ENCODE measurements at regions not wholly inside any gene's neighbourhood (a gene's known extent, or its start where the extent isn't known, plus 50 kb on each side); places are given as distances from the start of the nearest gene placed in this dataset.

GRCh38 chr6:158255989-158256601 lies 56.2 kb upstream of the TULP4 start:
- peaks cover 18% of the 10 kb centered on the region for H4K20me1 ChIP-seq (ENCODE audit: insufficient read depth, low read length)
- no peaks in the 10 kb centered on the region for H3K36me3 ChIP-seq (ENCODE audit: insufficient read depth, low read length)
- no peak overlapping the region for H3K4me3 ChIP-seq (ENCODE audit: insufficient read depth, low read length)
- no peak overlapping the region for H3K27ac ChIP-seq (ENCODE audit: low read depth, low read length)
- H3K9me3 ChIP-seq (ENCODE audit: low read depth, low read length), result no peaks in the 10 kb centered on the region
- no peak for DNase-seq (ENCODE audit: insufficient read length, low spot score, missing footprints)
- H3K79me2 ChIP-seq (ENCODE audit: insufficient read depth, low read length), result peaks cover 74% of the 10 kb centered on the region
- no peak for TF ChIP-seq CTCF (IDR thresholded peaks at IDR 0.05; ENCODE audit: extremely low read depth, low read depth, low read length)
- H2AFZ ChIP-seq (ENCODE audit: low read length), result no peak overlapping the region
- H3K4me1 ChIP-seq (ENCODE audit: insufficient read depth, low read length), result no peaks in the 10 kb centered on the region
- H3K27me3 ChIP-seq (ENCODE audit: insufficient read depth, low read length), result no peaks in the 10 kb centered on the region
- H3K4me2 ChIP-seq (ENCODE audit: insufficient read depth, low read length), result no peak overlapping the region

GRCh38 chr6:158256746-158257424 lies 55.4 kb upstream of the TULP4 start:
- peaks cover 73% of the 10 kb centered on the region for H3K79me2 ChIP-seq (ENCODE audit: insufficient read depth, low read length)
- peaks cover 19% of the 10 kb centered on the region for H4K20me1 ChIP-seq (ENCODE audit: insufficient read depth, low read length)
- no peak for DNase-seq (ENCODE audit: insufficient read length, low spot score, missing footprints)
- H3K27me3 ChIP-seq (ENCODE audit: insufficient read depth, low read length), result no peaks in the 10 kb centered on the region
- no peaks in the 10 kb centered on the region for H3K9me3 ChIP-seq (ENCODE audit: low read depth, low read length)
- no peak for TF ChIP-seq CTCF (IDR thresholded peaks at IDR 0.05; ENCODE audit: extremely low read depth, low read depth, low read length)
- no peak overlapping the region for H3K4me2 ChIP-seq (ENCODE audit: insufficient read depth, low read length)
- H3K36me3 ChIP-seq (ENCODE audit: insufficient read depth, low read length), result no peaks in the 10 kb centered on the region
- H2AFZ ChIP-seq (ENCODE audit: low read length), result no peak overlapping the region
- H3K4me3 ChIP-seq (ENCODE audit: insufficient read depth, low read length), result no peak overlapping the region
- no peak overlapping the region for H3K27ac ChIP-seq (ENCODE audit: low read depth, low read length)
- H3K4me1 ChIP-seq (ENCODE audit: insufficient read depth, low read length), result no peaks in the 10 kb centered on the region

GRCh38 chr6:158257425-158257759 lies 54.9 kb upstream of the TULP4 start:
- Histone ChIP-seq H3K36me3 (ENCODE audit: insufficient read depth, low read length) (no peaks in the 10 kb centered on the region), H3K79me2 (ENCODE audit: insufficient read depth, low read length) (peaks cover 75% of the 10 kb centered on the region), H3K9me3 (ENCODE audit: low read depth, low read length) (no peaks in the 10 kb centered on the region), H3K4me2 (ENCODE audit: insufficient read depth, low read length) (no peak overlapping the region), H3K27ac (ENCODE audit: low read depth, low read length) (no peak overlapping the region), H3K4me3 (ENCODE audit: insufficient read depth, low read length) (no peak overlapping the region), H3K27me3 (ENCODE audit: insufficient read depth, low read length) (no peaks in the 10 kb centered on the region), H4K20me1 (ENCODE audit: insufficient read depth, low read length) (peaks cover 24% of the 10 kb centered on the region), H3K4me1 (ENCODE audit: insufficient read depth, low read length) (peaks cover 2% of the 10 kb centered on the region), H2AFZ (ENCODE audit: low read length) (no peak overlapping the region)
- no peak for DNase-seq (ENCODE audit: insufficient read length, low spot score, missing footprints)
- no peak for TF ChIP-seq CTCF (IDR thresholded peaks at IDR 0.05; ENCODE audit: extremely low read depth, low read depth, low read length)

- peaks cover 73% of the 10 kb centered on the region for H3K79me2 ChIP-seq (ENCODE audit: insufficient read depth, low read length)
- H3K36me3 ChIP-seq (ENCODE audit: insufficient read depth, low read length), result no peaks in the 10 kb centered on the region
- no peak for TF ChIP-seq CTCF (IDR thresholded peaks at IDR 0.05; ENCODE audit: extremely low read depth, low read depth, low read length)
- H3K4me3 ChIP-seq (ENCODE audit: insufficient read depth, low read length), result no peak overlapping the region
- DNase-seq (ENCODE audit: insufficient read length, low spot score, missing footprints), result no peak
- peaks cover 26% of the 10 kb centered on the region for H4K20me1 ChIP-seq (ENCODE audit: insufficient read depth, low read length)
- no peak overlapping the region for H3K27ac ChIP-seq (ENCODE audit: low read depth, low read length)
- H2AFZ ChIP-seq (ENCODE audit: low read length), result no peak overlapping the region
- no peaks in the 10 kb centered on the region for H3K9me3 ChIP-seq (ENCODE audit: low read depth, low read length)
- no peak overlapping the region for H3K4me2 ChIP-seq (ENCODE audit: insufficient read depth, low read length)
- H3K27me3 ChIP-seq (ENCODE audit: insufficient read depth, low read length), result no peaks in the 10 kb centered on the region
- H3K4me1 ChIP-seq (ENCODE audit: insufficient read depth, low read length), result peaks cover 4% of the 10 kb centered on the region
These were observed 54.5 kb upstream of the TULP4 start for GRCh38 chr6:158257781-158258180.
